ENCODE measurements at regions not wholly inside any gene's neighbourhood (a gene's known extent, or its start where the extent isn't known, plus 50 kb on each side); places are given as distances from the start of the nearest gene placed in this dataset.
"Not testable (repeated sequence)": the region's sequence is repeated elsewhere in the genome, so short reads cannot be mapped to it uniquely, and the experiment has no call there.

DNA sequence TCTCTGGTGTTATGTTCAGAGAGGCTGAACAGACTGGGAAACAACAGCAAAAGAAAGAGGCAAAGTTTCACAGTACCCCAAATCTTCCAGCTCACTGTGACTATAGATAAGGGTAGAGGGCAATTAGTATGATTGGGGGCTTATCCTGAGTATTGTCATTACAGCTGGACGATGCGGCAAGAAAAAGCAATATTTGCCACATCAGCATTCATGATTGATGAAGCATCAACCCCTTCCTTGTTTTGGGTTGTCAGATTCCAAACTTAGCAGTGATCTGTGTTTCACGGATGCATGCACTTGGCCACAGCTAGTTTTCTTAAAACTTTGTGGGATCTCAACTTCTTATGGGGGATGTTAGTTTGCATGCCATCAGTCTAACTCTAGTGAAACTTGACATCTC is 348.8 kb upstream of the SLITRK5 start:
- no peak for DNase-seq
- intact Hi-C loops (cut with DNase I): no loop called here
- Histone ChIP-seq H3K27ac (no peak overlapping the region), H3K9me3 (no peaks in the 10 kb centered on the region), H3K27me3 (ENCODE audit: insufficient read depth in 3 of 3, low read length in 2 of 3) (no peaks in the 10 kb centered on the region), H3K36me3 (ENCODE audit: insufficient read depth in 1 of 2, low read depth in 1 of 2) (no peaks in the 10 kb centered on the region), H3K4me3 (no peak overlapping the region), H3K4me1 (no peaks in the 10 kb centered on the region)
- TF ChIP-seq, protein P1, sequence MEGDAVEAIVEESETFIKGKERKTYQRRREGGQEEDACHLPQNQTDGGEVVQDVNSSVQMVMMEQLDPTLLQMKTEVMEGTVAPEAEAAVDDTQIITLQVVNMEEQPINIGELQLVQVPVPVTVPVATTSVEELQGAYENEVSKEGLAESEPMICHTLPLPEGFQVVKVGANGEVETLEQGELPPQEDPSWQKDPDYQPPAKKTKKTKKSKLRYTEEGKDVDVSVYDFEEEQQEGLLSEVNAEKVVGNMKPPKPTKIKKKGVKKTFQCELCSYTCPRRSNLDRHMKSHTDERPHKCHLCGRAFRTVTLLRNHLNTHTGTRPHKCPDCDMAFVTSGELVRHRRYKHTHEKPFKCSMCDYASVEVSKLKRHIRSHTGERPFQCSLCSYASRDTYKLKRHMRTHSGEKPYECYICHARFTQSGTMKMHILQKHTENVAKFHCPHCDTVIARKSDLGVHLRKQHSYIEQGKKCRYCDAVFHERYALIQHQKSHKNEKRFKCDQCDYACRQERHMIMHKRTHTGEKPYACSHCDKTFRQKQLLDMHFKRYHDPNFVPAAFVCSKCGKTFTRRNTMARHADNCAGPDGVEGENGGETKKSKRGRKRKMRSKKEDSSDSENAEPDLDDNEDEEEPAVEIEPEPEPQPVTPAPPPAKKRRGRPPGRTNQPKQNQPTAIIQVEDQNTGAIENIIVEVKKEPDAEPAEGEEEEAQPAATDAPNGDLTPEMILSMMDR (IDR thresholded peaks at IDR 0.05): no peak
- no peak for ATAC-seq
- WGBS, 3 donors: 66 to 92% (median 76%) methylated on average over 3 of the region's 3 CpGs

DNA sequence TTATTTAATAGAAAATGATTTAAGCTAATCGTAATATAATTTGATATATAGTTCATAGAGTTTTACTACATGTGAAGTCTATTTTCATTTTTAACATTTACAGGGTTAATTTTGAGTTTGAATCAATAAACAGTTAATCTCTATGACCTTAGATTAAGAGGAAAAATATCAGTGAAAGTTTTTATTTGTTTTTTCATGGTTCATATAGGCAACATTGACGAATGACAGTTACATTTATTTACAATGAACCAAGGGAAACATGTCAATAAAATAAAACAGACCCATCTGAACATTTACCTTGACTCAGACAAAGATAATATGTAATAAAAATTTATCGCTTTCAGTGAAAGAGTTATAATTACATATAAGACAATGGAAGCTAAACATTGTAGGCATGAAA is 346.6 kb upstream of the SLITRK5 start:
- Histone ChIP-seq H3K4me1 (no peaks in the 10 kb centered on the region), H3K27ac (no peak overlapping the region), H3K27me3 (ENCODE audit: insufficient read depth in 3 of 3, low read length in 2 of 3) (no peaks in the 10 kb centered on the region), H3K36me3 (ENCODE audit: insufficient read depth in 1 of 2, low read depth in 1 of 2) (no peaks in the 10 kb centered on the region), H3K9me3 (no peaks in the 10 kb centered on the region), H3K4me3 (no peak overlapping the region)
- 80 to 88% (median 82%) methylated on average over 3 of the region's 3 CpGs for WGBS, 3 donors
- intact Hi-C loops (cut with DNase I): no loop called here
- DNase-seq (no peak), ATAC-seq (no peak)
- TF ChIP-seq, protein P1 (IDR thresholded peaks at IDR 0.05): no peak

DNA sequence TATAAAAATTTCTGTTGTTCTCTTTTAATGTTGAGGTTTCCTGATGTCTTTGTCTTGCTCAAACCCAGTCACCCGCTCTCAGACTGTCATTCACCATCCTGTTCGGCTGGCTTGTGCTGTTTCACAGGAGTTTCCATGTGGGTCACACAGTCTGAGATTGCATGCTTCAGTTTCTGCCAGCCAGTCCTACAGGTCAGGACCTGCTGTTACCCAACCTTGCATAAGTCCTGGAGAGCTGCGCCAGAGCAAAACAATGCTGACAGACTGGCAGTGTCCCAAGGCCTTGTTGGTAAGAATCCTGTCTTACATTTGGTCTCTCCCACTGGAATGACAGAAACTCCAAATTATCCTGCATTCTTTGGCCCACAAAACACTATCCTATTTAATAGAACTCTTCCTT is 340.0 kb upstream of the SLITRK5 start:
- no peak for DNase-seq
- ATAC-seq: no peak
- H3K4me3 ChIP-seq: no peak overlapping the region
- no peaks in the 10 kb centered on the region for H3K4me1 ChIP-seq
- H3K27ac ChIP-seq: no peak overlapping the region
- 36 to 51% (median 50%) methylated on average over 3 of the region's 3 CpGs for WGBS, 3 donors
- H3K36me3 ChIP-seq (ENCODE audit: insufficient read depth in 1 of 2, low read depth in 1 of 2): no peaks in the 10 kb centered on the region
- H3K9me3 ChIP-seq: no peaks in the 10 kb centered on the region
- intact Hi-C loops (cut with DNase I): no loop called here
- TF ChIP-seq, protein P1 (IDR thresholded peaks at IDR 0.05): no peak
- H3K27me3 ChIP-seq (ENCODE audit: insufficient read depth in 3 of 3, low read length in 2 of 3): no peaks in the 10 kb centered on the region

DNA sequence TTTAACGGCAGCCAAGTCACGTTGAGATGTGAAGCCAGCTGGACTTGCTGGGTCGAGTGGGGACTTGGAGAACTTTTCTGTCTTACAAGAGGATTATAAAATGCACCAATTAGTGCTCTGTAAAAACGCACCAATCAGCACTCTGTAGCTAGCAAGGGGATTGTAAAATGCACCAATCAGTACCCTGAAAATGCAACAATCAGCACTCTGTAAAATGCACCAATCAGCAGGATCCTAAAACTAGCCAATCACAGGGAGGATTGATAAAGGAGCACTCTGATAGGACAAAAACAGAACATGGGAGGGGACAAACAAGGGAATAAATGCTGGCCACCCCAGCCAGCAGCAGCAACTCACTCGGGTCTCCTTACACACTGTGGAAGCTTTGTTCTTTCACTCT is 337.6 kb upstream of the SLITRK5 start:
- H3K36me3 ChIP-seq (ENCODE audit: insufficient read depth in 1 of 2, low read depth in 1 of 2): no peaks in the 10 kb centered on the region
- H3K4me3 ChIP-seq: no peak overlapping the region
- intact Hi-C loops (cut with DNase I): no loop called here
- H3K4me1 ChIP-seq: no peaks in the 10 kb centered on the region
- H3K27ac ChIP-seq: no peak overlapping the region
- DNase-seq: no peak
- ATAC-seq: no peak
- H3K9me3 ChIP-seq: no peaks in the 10 kb centered on the region
- TF ChIP-seq, protein P1 (IDR thresholded peaks at IDR 0.05): no peak
- no peaks in the 10 kb centered on the region for H3K27me3 ChIP-seq (ENCODE audit: insufficient read depth in 3 of 3, low read length in 2 of 3)
- WGBS, 3 donors: 68 to 74% (median 73%) methylated on average over 5 of the region's 5 CpGs

DNA sequence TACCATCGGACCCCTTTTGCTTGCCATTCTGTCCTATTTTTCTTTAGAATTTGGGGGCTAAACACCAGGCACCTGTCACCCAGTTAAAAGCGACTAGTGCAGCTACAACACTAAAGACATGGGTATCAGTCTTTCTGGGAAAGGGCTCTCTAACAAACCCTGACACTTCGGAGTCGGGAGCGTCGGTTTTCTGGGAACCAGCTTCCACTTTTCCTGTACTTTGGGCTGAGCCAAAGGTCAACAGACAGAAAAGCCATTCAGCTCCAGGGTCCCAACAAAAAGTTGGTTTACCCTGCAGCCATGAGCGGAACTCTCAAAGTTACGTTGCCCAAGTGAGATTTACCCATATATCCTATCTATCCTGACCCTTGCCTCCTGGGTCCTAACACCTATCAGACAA is 337.0 kb upstream of the SLITRK5 start:
- DNase-seq (no peak), ATAC-seq (no peak)
- Histone ChIP-seq H3K4me1 (no peaks in the 10 kb centered on the region), H3K27me3 (ENCODE audit: insufficient read depth in 3 of 3, low read length in 2 of 3) (no peaks in the 10 kb centered on the region), H3K27ac (no peak overlapping the region), H3K36me3 (ENCODE audit: insufficient read depth in 1 of 2, low read depth in 1 of 2) (no peaks in the 10 kb centered on the region), H3K9me3 (no peaks in the 10 kb centered on the region), H3K4me3 (no peak overlapping the region)
- WGBS, 3 donors: 91 to 93% (median 92%) methylated on average over 8 of the region's 8 CpGs
- TF ChIP-seq, protein P1 (IDR thresholded peaks at IDR 0.05): no peak
- intact Hi-C loops (cut with DNase I): no loop called here

DNA sequence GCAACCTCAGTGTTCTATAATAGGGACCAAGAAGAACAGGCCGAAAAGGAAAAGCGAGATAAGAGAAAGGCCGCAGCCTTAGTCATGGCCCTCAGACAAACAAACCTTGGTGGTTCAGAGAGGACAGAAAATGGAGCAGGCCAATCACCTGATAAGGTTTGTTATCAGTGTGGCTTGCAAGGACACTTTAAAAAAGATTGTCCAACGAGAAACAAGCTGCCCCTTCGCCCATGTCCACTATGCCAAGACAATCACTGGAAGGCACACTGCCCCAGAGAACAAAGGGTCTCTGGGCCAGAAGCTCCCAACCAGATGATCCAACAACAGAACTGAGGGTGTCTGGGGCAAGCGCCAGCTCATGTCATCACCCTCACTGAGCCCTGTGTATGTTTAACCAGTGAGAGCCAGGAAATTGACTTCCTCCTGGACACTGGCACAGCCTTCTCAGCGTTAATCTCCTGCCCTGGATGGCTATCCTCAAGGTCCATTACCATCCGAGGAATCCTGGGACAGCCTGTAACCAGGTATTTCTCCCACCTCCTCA is 334.8 kb upstream of the SLITRK5 start:
- H3K36me3 ChIP-seq (ENCODE audit: insufficient read depth in 1 of 2, low read depth in 1 of 2); H3K27me3 ChIP-seq (ENCODE audit: insufficient read depth in 3 of 3, low read length in 2 of 3); H3K4me3 ChIP-seq; intact Hi-C loops (cut with DNase I); H3K27ac ChIP-seq; DNase-seq; H3K9me3 ChIP-seq; H3K4me1 ChIP-seq; ATAC-seq: not testable (repeated sequence)
- 75 to 80% (median 78%) methylated on average over 8 of the region's 8 CpGs for WGBS, 3 donors
